T-helper 17 cell (primary cell): ENCODE measurements at regions not wholly inside any gene's neighbourhood (a gene's known extent, or its start where the extent isn't known, plus 50 kb on each side); places are given as distances from the start of the nearest gene placed in this dataset.

ENCODE experiments used
- ATAC-seq: fragments of 150-1000 bp; cut with Tn5 transposase; 2 replicates; pipeline ENCODE4 v1.10.0; 2021; ENCODE audit warnings: mild to moderate bottlenecking, moderate library complexity
- DNase-seq, 3 donors: peaks; one replicate each; pipeline versions ENCODE4 v3.0.0 to v3.0.0-alpha.2; 2020 to 2021
- H3K9me3 ChIP-seq: one replicate; pipeline ENCODE4 v1.7.0; 2013; ENCODE audit warnings: low read length, mild to moderate bottlenecking; ENCODE audit not compliant: control insufficient read depth, poor library complexity, severe bottlenecking
- H3K27ac Mint-ChIP-seq: one replicate; pipeline ENCODE4 v1.8.0; 2022; ENCODE audit warnings: mild to moderate bottlenecking, moderate library complexity, mixed read lengths
- H3K27me3 Mint-ChIP-seq: one replicate; pipeline ENCODE4 v1.8.0; 2022; ENCODE audit warnings: mixed read lengths
- H3K36me3 Mint-ChIP-seq: one replicate; pipeline ENCODE4 v1.8.0; 2022; ENCODE audit warnings: low read depth, mixed read lengths
- H3K4me1 Mint-ChIP-seq: one replicate; pipeline ENCODE4 v1.8.0; 2022; ENCODE audit warnings: mild to moderate bottlenecking, mixed read lengths
- H3K4me3 Mint-ChIP-seq: one replicate; pipeline ENCODE4 v1.8.0; 2022; ENCODE audit warnings: mild to moderate bottlenecking, moderate library complexity, mixed read lengths

DNA sequence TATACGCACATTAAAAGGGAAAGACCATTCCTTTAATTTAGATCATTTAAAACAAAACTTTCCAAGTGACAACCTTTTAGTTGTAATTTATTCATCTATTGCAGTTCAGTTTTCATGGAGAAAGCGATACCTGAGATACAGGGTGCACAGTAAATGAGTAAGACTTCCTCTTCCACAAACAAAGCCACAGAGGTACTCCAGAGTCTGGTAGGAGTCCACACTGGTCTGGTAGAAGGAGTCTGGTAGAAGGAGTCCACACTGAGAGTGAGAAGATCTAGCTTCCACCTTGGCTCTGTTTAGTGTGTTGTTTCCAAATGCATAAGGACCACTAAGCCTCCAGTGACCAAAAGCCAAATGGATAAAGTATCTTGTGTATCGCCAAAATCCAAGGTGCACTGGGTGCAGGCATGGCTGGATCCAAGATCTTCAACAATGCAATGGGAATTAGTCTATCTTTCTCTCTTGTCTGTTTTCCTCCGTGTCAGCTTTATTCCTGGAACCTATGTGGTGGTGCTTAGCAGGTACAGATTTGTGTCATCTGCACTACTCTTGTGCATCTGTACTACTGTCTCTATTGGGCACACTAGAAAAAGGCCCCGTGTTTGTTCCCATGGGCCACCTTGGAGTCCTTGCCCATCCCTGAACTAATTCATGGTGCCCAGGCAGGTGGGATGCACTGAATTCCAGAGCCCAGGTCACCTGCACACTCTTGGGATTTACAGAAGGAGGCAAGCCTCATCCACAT is 331.1 kb downstream of the BCL11B start:
- Mint-ChIP-seq H3K4me1 (peaks cover 17% of the 10 kb centered on the region), H3K36me3 (no peaks in the 10 kb centered on the region), H3K27me3 (no peaks in the 10 kb centered on the region), H3K4me3 (no peak overlapping the region), H3K27ac (peak overlapping the region; percentile 14)
- DNase-seq: no peak
- H3K9me3 ChIP-seq: no peaks in the 10 kb centered on the region
- no peak for ATAC-seq

DNA sequence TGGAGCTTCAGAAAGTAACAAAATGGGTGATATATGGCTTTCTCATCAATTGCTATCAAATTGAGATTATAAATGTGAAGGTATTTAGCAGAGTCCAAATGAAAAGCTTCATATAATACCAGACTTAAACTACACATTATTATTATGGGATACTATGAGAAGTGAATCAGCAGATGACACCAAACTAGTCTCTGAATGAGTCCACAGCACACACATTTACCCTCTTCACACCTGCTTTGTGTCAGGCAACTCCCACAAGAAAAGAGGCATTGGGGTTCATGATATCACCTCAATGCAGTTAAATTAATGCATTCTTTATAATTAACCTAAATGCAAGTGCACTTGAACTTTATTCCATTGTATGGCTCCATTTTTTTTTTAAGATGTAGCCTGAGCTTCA is 330.5 kb downstream of the BCL11B start:
- H3K9me3 ChIP-seq: no peaks in the 10 kb centered on the region
- H3K36me3 Mint-ChIP-seq: no peaks in the 10 kb centered on the region
- no peaks in the 10 kb centered on the region for H3K27me3 Mint-ChIP-seq
- peaks cover 14% of the 10 kb centered on the region for H3K4me1 Mint-ChIP-seq
- peak overlapping the region; percentile 14 for H3K27ac Mint-ChIP-seq
- no peak for DNase-seq
- H3K4me3 Mint-ChIP-seq: no peak overlapping the region
- ATAC-seq: no peak

DNA sequence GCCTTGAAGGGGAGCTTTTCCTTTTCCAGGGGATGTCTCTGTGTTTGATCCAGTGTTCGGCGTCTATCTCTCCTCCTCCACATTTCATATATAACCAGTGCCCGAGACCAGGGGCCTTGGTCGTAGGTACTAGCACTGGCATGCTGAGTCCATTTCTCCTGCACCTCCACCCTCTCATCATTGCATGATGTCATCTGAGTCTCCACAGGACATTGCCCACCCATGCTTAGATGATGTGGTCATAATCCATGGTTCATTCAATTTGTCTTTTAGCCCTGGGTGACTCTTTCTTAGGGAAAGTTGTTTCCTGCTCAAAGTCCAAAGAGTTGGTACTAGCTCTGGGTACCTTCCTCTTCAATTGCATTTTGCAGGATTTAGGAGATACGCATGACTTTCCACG is 328.1 kb downstream of the BCL11B start:
- no peak overlapping the region for H3K27ac Mint-ChIP-seq
- H3K9me3 ChIP-seq: no peaks in the 10 kb centered on the region
- no peaks in the 10 kb centered on the region for H3K36me3 Mint-ChIP-seq
- H3K4me1 Mint-ChIP-seq: peaks cover 9% of the 10 kb centered on the region
- no peaks in the 10 kb centered on the region for H3K27me3 Mint-ChIP-seq
- ATAC-seq: no peak
- DNase-seq: no peak
- no peak overlapping the region for H3K4me3 Mint-ChIP-seq

DNA sequence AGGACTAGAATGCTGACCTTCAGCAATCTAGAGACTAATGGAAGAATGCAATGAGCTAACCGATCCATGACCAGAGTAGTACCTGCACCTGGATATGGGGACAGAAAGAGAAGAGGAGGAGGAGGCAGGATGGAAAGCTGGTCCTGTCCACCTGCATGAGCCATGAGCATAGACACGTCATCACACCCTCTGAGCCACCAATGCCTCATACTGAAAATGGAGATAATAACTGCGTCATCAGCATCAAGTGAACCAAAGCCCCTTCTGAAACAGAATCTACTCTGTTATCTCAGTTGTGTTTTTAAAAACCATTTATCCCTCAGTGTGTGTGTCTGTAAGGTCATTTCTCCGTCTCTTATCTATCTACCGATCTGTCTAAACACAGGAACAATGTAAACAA is 327.0 kb downstream of the BCL11B start:
- H3K4me3 Mint-ChIP-seq: no peak overlapping the region
- peaks cover 10% of the 10 kb centered on the region for H3K4me1 Mint-ChIP-seq
- H3K9me3 ChIP-seq: no peaks in the 10 kb centered on the region
- no peaks in the 10 kb centered on the region for H3K36me3 Mint-ChIP-seq
- no peaks in the 10 kb centered on the region for H3K27me3 Mint-ChIP-seq
- peak overlapping the region; percentile 37 for H3K27ac Mint-ChIP-seq
- no peak for ATAC-seq
- DNase-seq: no peak

DNA sequence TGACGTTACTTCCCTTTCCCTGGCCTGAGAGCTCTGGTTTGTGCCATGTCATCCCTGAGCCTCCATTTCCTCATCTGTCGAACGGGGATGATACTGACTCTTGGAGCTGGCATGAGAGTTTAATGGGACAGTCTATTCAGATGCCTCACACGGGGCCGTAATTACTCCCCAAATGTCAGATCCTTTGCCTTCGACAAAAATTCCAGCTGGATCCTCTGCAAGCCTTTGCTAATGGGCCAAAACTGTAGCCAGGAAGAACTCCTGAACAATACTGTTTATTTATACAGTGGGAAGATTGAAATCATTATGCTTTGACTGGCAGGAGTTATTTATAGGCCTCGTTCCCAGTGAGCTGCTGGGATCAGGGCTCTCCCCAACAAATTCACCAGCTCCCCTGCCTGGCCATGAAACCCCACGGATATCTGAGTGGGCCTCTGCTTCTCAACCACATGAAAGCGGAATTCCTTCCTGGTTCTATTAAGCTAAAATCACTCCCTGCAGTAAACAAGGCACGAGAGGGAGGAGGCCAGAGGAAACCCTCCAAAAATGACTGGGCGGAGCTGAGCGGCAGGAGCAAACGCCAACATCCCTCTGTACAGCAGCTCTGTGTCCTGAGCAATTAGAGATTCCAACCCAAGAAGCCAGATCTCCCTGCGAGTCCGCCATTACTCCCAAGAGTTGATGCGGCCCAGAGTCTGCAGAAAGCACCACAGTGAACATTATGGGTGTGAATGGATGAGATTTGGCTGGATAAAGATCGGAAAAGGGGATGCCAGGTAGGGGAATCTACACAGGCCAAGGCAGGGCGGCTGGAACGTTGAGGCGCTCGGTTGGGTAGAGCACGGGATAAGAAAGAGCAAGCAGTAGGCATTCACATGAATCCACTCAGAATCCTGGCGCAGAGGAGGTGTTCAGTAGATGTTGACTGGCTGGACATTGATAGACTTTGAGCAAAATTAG is 326.1 kb downstream of the BCL11B start:
- H3K27ac Mint-ChIP-seq: peak overlapping the region; percentile 12
- no peak for DNase-seq
- H3K36me3 Mint-ChIP-seq: no peaks in the 10 kb centered on the region
- H3K27me3 Mint-ChIP-seq: no peaks in the 10 kb centered on the region
- no peak overlapping the region for H3K4me3 Mint-ChIP-seq
- no peak for ATAC-seq
- peaks cover 11% of the 10 kb centered on the region for H3K4me1 Mint-ChIP-seq
- H3K9me3 ChIP-seq: no peaks in the 10 kb centered on the region

DNA sequence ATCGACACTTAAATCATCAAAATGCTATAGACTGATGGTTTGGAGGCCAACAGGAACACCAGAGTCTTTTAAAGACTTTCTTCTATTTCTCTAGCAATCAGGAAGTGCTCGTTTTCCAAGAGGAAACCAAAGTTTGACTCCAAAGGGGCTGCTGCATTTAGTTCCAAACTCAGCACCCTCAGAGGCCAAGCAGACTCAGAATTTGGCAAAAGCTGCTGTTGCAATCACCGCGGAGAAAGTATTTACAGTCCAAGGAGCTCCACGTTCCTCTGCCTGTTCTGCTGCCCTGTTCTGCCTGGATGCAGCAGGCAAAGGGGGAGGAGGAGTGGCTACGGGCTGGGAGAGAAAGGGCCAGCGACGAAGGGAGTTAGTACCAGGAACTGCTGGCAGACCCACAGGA is 325.1 kb downstream of the BCL11B start:
- Mint-ChIP-seq H3K36me3 (no peaks in the 10 kb centered on the region), H3K4me3 (no peak overlapping the region), H3K27ac (no peak overlapping the region), H3K4me1 (peaks cover 7% of the 10 kb centered on the region), H3K27me3 (no peaks in the 10 kb centered on the region)
- DNase-seq (no peak), ATAC-seq (no peak)
- H3K9me3 ChIP-seq: no peaks in the 10 kb centered on the region

DNA sequence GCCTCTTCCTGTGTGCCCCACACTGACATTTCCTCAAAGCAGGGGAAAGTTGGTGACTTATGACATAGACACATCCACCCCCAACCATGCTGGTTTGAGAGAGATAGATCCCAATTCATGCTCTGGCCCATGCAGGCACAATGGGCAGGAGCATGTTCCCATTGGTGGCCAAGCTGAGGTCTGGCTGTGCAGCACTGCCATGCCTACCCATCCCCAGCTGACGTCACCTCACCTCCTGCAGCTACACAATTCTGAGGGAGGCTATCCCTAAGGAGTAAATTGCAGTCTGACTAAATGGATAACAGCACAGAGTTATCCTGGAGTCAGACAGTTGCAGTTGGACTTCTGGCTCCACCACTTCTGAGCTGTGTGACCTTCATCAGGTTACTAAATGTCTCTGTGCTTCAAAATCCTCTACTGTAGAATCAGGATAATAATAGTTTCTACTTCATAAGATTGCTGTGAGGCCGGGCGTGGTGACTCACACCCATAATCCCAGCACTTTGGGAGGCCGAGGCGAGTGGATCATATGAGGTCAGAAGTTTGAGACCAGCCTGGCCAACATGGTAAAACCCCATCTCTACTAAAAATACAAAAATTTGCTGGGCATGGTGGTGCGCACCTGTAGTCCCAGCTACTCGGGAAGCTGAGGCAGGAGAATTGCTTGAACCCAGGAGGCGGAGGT is 323.9 kb downstream of the BCL11B start:
- H3K27ac Mint-ChIP-seq: no peak overlapping the region
- H3K27me3 Mint-ChIP-seq: no peaks in the 10 kb centered on the region
- DNase-seq (no peak), ATAC-seq (no peak)
- no peak overlapping the region for H3K4me3 Mint-ChIP-seq
- peaks cover 7% of the 10 kb centered on the region for H3K4me1 Mint-ChIP-seq
- H3K36me3 Mint-ChIP-seq: no peaks in the 10 kb centered on the region
- H3K9me3 ChIP-seq: no peaks in the 10 kb centered on the region

DNA sequence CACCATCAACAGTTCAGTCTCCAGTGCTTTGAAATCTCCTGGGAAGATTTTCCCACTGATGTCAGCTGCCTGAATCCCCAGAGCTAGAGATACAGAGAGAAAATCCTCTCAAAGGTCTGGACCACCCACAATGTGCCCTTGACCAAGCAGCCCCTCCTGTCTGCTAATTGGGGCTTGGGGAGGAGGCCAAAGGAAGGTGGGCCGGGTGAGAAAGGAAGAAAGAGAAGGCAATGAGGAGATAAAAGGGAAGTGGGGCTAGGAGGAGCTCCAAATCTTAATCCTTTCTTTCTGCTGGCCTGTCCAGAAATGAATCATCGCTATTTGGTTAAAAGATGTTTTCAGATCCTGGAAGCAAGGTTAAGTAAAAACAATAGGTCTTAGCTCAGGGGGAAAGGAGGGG is 322.9 kb downstream of the BCL11B start:
- no peaks in the 10 kb centered on the region for H3K9me3 ChIP-seq
- peaks cover 7% of the 10 kb centered on the region for H3K4me1 Mint-ChIP-seq
- ATAC-seq: no peak
- no peak overlapping the region for H3K4me3 Mint-ChIP-seq
- H3K27me3 Mint-ChIP-seq: no peaks in the 10 kb centered on the region
- H3K36me3 Mint-ChIP-seq: no peaks in the 10 kb centered on the region
- DNase-seq: no peak
- peak overlapping the region; percentile 53 for H3K27ac Mint-ChIP-seq

DNA sequence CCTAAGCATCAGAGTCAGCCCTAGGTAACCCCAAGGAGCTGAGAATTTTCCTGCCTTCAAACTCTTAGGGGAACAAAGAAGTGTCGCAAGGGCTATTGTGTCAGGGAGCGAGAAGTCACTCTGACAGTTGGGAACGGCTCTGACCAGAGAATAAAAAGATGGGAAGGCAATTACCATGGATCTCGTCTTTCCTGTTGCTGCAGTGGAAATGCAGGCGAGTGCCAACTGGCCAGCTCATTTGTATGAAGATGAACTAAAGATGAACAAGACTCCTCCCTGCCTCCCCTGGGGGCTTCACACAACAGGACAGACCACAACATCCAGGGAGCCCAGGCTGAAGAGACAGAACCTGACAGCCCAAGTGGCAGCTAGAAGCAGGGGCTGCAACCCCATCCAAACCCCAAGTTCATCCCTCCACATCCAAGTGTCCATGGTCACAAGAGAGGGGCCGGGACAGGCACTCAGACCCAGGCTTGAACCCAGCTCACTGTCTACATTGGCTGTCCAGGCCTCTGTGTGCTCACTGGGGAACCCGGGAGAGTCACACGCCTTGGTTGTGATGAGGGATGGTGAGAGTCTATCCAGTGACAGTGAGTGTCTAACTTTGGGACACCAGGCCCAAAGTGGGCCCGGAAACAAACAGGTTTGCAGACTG is 322.4 kb downstream of the BCL11B start:
- no peak for ATAC-seq
- DNase-seq: no peak
- peak overlapping the region; percentile 53 for H3K27ac Mint-ChIP-seq

DNA sequence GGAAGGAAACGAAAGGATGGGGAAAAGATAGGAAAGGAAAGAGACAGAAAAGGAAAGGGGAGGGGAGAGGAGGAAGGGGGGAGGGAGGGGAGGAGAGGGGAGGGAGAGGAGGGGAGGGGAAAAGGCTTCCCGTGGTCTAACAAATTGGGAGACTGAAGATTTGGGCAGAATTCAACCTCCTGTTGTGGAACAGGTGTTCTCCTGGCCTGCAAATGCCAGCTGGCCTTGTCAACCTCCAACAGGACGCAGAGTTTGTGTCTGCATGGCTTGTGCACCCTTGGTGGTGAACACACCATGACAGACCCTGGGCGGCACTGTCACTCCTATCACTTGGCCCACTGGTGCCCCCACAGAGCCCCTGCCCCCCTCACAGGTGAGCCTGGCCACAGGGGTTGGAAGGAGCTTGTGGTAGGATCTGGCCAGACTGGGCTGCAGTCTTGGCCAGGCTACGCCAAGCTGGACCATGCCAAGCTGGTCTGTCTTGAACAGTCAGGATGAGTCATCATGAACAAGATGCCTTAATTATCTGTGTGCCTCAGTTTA is 321.6 kb downstream of the BCL11B start:
- ATAC-seq (no peak), DNase-seq (no peak)
- no peaks in the 10 kb centered on the region for H3K27me3 Mint-ChIP-seq
- no peaks in the 10 kb centered on the region for H3K36me3 Mint-ChIP-seq
- H3K4me1 Mint-ChIP-seq: peaks cover 7% of the 10 kb centered on the region
- no peak overlapping the region for H3K27ac Mint-ChIP-seq
- no peak overlapping the region for H3K4me3 Mint-ChIP-seq
- H3K9me3 ChIP-seq: no peaks in the 10 kb centered on the region

More for the DNA sequence above, 322.4 kb downstream of the BCL11B start:
- Mint-ChIP-seq H3K36me3 (no peaks in the 10 kb centered on the region), H3K4me3 (no peak overlapping the region), H3K27me3 (no peaks in the 10 kb centered on the region), H3K4me1 (peaks cover 7% of the 10 kb centered on the region)
- no peaks in the 10 kb centered on the region for H3K9me3 ChIP-seq

DNA sequence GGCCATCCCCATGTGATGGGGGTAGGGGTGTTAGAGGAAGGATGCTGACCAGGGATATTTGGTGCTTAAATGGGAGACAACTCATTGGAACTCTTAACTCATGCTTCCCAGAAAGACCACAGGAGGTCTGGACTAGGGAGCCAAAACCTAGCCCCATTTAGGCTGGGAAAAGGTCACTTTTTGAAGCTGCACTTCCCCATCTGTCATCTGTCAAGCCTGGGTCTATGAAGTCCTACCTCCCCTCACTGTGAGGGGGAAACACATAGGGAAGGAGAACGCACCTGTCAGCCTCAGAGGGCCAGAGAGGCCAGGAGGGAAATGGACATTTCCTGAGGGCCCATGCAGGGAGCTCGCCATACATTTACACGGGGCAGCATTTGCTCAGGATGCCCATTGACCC is 321.0 kb downstream of the BCL11B start:
- ATAC-seq (no peak), DNase-seq (no peak)
- Mint-ChIP-seq H3K27me3 (no peaks in the 10 kb centered on the region), H3K4me3 (no peak overlapping the region), H3K27ac (no peak overlapping the region), H3K4me1 (peaks cover 7% of the 10 kb centered on the region), H3K36me3 (no peaks in the 10 kb centered on the region)
- no peaks in the 10 kb centered on the region for H3K9me3 ChIP-seq

DNA sequence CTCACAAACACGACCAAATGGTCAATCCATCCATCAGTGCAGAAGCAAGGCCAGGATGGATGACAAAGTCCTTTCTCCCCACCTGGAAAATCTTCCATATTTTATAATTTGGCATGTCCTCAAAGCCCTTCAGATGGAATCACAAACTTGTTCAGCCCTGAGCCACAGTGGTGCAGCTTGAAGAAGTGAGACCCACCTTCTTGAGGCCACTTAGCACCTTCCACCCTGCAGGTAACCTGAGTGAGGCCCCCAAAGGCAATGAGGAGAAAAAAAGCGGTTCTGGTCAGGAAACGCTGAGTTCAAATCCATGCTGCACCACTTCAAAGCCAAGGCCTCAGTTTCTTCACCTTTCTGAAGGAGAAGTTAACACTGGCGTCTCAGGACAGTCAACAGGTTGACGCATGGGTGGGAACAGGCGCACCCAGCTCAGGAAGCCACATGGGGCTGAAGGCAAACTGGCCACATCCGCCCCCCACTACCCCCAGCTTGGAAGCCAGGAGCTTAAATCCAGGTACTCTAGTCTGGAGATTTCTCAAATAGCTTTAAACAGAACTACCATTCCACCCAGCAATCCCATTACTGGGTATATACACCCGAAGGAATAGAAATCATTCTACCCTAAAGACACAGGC is 320.4 kb downstream of the BCL11B start:
- no peak overlapping the region for H3K4me3 Mint-ChIP-seq
- peaks cover 7% of the 10 kb centered on the region for H3K4me1 Mint-ChIP-seq
- no peaks in the 10 kb centered on the region for H3K9me3 ChIP-seq
- H3K27ac Mint-ChIP-seq: no peak overlapping the region
- H3K27me3 Mint-ChIP-seq: no peaks in the 10 kb centered on the region
- no peak for ATAC-seq
- H3K36me3 Mint-ChIP-seq: no peaks in the 10 kb centered on the region
- no peak for DNase-seq
